ENCODE measurements at regions not wholly inside any gene's neighbourhood (a gene's known extent, or its start where the extent isn't known, plus 50 kb on each side); places are given as distances from the start of the nearest gene placed in this dataset.
A peak's percentile ranks its signal among the peaks of the same experiment; 100 is the strongest.
"Not testable (repeated sequence)": the region's sequence is repeated elsewhere in the genome, so short reads cannot be mapped to it uniquely, and the experiment has no call there.

DNA sequence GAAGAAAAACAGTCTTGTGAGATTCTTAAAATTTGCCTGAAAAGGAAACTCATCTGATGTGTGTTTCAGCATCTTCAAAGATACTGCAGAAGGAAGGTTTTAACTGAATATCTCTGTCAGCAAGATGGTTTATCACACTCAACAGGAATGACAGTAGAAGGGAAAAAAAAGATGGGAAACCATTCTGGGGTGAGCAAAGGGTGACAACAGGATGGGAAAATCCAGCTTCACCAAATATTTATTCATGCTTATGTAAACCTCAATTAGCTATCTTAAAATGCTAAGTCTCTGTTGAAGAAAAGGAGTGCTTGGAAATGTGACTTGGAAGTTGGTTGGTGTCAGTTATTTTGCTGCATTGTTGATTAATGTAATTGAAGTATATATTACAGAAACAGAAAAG, 82.2 kb downstream of the FZD1 start:
- Mint-ChIP-seq H3K4me1 (peaks cover 46% of the 10 kb centered on the region), H3K36me3 (no peaks in the 10 kb centered on the region), H3K27ac (peak overlapping the region; percentile 80), H3K4me3 (no peak overlapping the region), H3K9me3 (no peaks in the 10 kb centered on the region), H3K27me3 (no peaks in the 10 kb centered on the region)
- no peak for ATAC-seq

- Mint-ChIP-seq H3K9me3 (no peaks in the 10 kb centered on the region), H3K36me3 (no peaks in the 10 kb centered on the region), H3K27me3 (no peaks in the 10 kb centered on the region), H3K4me1 (peaks cover 46% of the 10 kb centered on the region), H3K27ac (peak overlapping the region; percentile 80), H3K4me3 (no peak overlapping the region)
- no peak for ATAC-seq
Measured at GRCh38 chr7:91347290-91347689, 83.1 kb downstream of the FZD1 start.

DNA sequence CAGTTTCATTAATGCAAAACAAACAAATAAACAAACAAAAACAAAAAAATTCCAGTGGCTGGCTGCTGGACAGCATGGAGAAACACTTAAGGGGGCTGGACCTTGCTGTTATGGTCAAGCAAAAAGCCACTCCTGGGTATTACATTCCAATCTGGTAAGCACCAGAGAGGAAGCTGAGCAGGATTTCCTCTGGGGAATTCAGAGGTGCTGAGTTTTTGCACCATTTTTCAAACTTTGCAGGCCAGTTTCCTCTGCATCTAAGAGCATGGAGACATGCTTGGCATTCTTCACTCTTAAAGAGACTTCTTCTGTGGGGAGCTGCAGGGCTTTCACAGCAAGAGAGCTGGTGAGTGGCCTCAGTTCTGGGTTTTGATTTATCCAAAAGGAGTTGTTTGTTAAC, 84.5 kb downstream of the FZD1 start:
- no peaks in the 10 kb centered on the region for H3K9me3 Mint-ChIP-seq
- ATAC-seq, result no peak

DNA sequence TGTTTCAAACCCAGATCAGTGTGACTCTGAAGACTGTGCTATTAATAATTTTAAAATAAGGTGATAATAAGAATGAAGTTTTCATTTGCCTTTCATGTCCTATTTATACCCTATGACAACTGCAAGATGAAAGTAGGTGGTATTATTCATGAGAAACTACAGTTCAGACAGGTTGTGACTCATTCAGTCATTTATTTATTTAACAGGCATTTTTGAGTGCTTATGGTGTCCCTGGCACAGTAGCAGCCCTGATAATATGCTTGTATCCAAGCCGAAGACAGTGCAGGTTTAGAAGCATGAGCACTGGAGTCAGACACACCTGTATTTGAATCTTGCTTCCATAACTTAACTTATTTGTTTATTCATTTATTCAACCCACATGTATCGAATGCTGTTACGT, 87.1 kb downstream of the FZD1 start:
- no peaks in the 10 kb centered on the region for H3K9me3 Mint-ChIP-seq
- H3K4me1 Mint-ChIP-seq, result peaks cover 15% of the 10 kb centered on the region
- ATAC-seq, result no peak
- no peaks in the 10 kb centered on the region for H3K36me3 Mint-ChIP-seq
- no peak overlapping the region for H3K27ac Mint-ChIP-seq
- H3K4me3 Mint-ChIP-seq, result no peak overlapping the region
- H3K27me3 Mint-ChIP-seq, result no peaks in the 10 kb centered on the region

More for the DNA sequence above, 84.5 kb downstream of the FZD1 start:
- H3K36me3 Mint-ChIP-seq, result no peaks in the 10 kb centered on the region
- no peaks in the 10 kb centered on the region for H3K27me3 Mint-ChIP-seq
- H3K4me3 Mint-ChIP-seq, result no peak overlapping the region
- peaks cover 40% of the 10 kb centered on the region for H3K4me1 Mint-ChIP-seq
- peak overlapping the region; percentile 80 for H3K27ac Mint-ChIP-seq

- H3K9me3 Mint-ChIP-seq, result no peaks in the 10 kb centered on the region
- H3K4me1 Mint-ChIP-seq, result peaks cover 12% of the 10 kb centered on the region
- H3K27me3 Mint-ChIP-seq, result no peaks in the 10 kb centered on the region
- H3K27ac Mint-ChIP-seq, result no peak overlapping the region
- no peak overlapping the region for H3K4me3 Mint-ChIP-seq
- H3K36me3 Mint-ChIP-seq, result no peaks in the 10 kb centered on the region
- no peak for ATAC-seq
Measured at GRCh38 chr7:91352091-91352490, 87.9 kb downstream of the FZD1 start.

DNA sequence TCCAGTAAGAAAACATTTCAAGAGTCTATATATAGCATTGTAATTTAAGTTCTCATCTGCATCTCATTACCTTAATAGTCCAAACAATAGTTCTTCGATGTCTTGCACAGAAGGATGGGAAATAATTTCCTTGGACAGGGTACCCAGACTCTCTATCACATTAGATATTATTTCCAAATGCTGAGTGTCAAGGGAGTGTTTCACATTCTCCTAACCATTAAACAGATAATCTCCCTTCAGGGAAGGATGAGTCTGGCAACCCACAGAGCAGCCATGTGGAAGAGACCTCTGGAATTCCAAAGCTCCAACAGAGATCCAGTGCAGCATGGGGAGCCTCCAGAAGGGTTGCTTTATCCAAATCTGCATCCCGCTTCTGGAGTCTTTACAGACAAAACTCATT, 89.6 kb downstream of the FZD1 start:
- Mint-ChIP-seq H3K9me3 (no peaks in the 10 kb centered on the region), H3K27me3 (no peaks in the 10 kb centered on the region), H3K4me3 (no peak overlapping the region), H3K36me3 (no peaks in the 10 kb centered on the region), H3K27ac (no peak overlapping the region), H3K4me1 (no peaks in the 10 kb centered on the region)
- no peak for ATAC-seq

DNA sequence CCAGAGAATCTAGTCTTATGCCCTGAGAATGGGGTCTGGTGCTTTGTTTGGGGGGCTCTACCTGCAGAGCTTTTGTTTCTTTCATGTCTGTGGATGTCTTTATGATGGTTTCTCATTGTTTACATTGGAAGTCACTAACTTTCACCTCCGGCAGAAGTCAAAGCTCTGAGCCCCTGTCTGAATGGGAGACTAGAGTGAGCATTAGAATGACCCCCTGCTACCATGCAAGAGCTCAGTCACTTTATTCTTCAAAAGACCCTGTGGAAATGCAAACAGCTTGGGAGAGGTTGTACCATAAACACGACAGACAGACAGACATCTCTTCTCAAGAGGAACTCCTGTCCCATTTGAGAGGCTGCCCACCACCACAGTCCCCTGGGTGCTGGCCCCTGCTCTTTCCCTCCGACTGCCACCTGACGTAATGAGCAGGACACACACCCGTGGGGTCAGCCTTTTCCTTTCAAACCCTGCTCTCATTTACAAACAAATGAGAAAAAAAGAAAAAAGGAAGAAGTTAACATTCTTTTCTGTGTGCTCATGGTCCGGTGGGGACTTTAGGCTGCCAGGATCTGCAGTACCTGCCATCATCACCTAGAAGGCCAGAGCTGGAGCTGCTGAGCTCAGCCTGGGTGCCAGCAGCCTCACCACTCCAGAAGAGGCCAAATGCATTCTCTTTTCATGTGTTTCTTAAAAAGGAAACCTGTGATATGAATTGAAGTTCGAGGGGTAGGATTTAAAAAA, 91.6 kb downstream of the FZD1 start:
- no peaks in the 10 kb centered on the region for H3K4me1 Mint-ChIP-seq
- no peak overlapping the region for H3K4me3 Mint-ChIP-seq
- H3K9me3 Mint-ChIP-seq, result no peaks in the 10 kb centered on the region
- H3K27ac Mint-ChIP-seq, result no peak overlapping the region
- peaks cover 7% of the 10 kb centered on the region for H3K27me3 Mint-ChIP-seq
- no peaks in the 10 kb centered on the region for H3K36me3 Mint-ChIP-seq
- ATAC-seq, result no peak

DNA sequence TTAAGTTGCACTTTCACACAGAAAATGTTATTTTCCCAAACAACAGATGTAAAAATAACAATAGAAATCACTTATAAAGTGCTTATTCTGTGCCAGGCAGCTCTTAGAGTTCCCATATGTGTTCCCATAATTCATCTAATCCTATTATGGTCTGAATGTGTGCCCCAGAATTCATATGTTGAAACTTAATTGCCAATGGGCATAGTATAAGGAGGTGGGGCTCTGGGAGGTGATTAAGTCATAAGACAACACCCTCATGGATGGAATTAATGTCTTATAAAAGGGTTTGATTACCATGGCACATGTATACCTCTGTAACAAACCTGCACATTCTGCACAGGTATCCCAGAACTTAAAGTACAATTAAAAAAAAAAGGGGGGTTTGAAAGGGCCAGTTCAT, 92.7 kb downstream of the FZD1 start:
- Mint-ChIP-seq H3K27ac (no peak overlapping the region), H3K4me1 (no peaks in the 10 kb centered on the region), H3K9me3 (no peaks in the 10 kb centered on the region), H3K4me3 (no peak overlapping the region), H3K27me3 (peaks cover 7% of the 10 kb centered on the region), H3K36me3 (no peaks in the 10 kb centered on the region)
- ATAC-seq, result no peak

GRCh38 chr7:91357379-91357778, 93.1 kb downstream of the FZD1 start:
- no peak for ATAC-seq
- Mint-ChIP-seq H3K4me1 (no peaks in the 10 kb centered on the region), H3K27ac (no peak overlapping the region), H3K9me3 (no peaks in the 10 kb centered on the region), H3K36me3 (no peaks in the 10 kb centered on the region), H3K27me3 (peaks cover 7% of the 10 kb centered on the region), H3K4me3 (no peak overlapping the region)

GRCh38 chr7:91357901-91358300, 93.7 kb downstream of the FZD1 start:
- ATAC-seq, result no peak
- Mint-ChIP-seq H3K27ac (no peak overlapping the region), H3K4me1 (no peaks in the 10 kb centered on the region), H3K27me3 (peaks cover 7% of the 10 kb centered on the region), H3K9me3 (no peaks in the 10 kb centered on the region), H3K4me3 (no peak overlapping the region), H3K36me3 (no peaks in the 10 kb centered on the region)

- Mint-ChIP-seq H3K4me3 (no peak overlapping the region), H3K9me3 (no peaks in the 10 kb centered on the region), H3K36me3 (no peaks in the 10 kb centered on the region), H3K4me1 (no peaks in the 10 kb centered on the region), H3K27me3 (peaks cover 7% of the 10 kb centered on the region), H3K27ac (no peak overlapping the region)
- no peak for ATAC-seq
Measured at GRCh38 chr7:91358303-91358702, 94.1 kb downstream of the FZD1 start.

DNA sequence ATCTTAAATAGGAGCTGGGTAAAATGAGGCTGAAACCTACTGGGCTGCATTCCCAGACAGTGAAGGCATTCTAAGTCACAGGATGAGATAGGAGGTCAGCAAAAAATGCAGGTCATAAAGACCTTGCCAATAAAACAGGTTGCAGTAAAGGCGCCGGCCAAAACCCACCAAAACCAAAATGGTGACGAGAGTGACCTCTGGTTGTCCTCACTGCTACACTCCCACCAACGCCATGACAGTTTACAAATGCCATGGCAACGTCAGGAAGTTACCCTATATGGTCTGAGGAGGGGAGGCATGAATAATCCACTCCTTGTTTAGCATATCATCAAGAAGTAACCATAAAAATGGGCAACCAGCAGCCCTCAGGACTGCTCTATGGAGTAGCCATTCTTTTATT, 100.9 kb downstream of the FZD1 start:
- H3K4me3 Mint-ChIP-seq, H3K27ac Mint-ChIP-seq, ATAC-seq, H3K36me3 Mint-ChIP-seq, H3K27me3 Mint-ChIP-seq, H3K9me3 Mint-ChIP-seq: not testable (repeated sequence)
- peaks cover 11% of the 10 kb centered on the region for H3K4me1 Mint-ChIP-seq

DNA sequence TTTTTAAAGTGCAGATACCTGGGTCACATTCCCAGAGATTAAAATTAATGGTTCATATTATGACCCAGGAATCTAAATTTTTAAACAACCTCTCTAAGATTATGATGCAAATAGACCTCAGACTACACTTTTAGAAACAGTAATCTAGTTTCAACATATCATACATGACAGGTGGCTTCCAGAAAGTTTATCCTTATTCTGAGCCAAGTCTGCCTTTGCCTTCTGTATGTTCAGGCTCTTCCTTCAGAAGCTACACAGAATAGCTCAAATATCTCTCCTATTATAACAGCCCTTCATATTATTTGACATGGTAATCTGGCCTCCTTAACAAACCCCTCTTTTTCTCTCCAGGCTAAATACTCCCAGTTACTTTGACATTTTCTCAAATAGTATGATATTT, 101.9 kb downstream of the FZD1 start:
- H3K4me1 Mint-ChIP-seq, result peaks cover 11% of the 10 kb centered on the region
- no peak for ATAC-seq
- no peaks in the 10 kb centered on the region for H3K9me3 Mint-ChIP-seq
- no peak overlapping the region for H3K4me3 Mint-ChIP-seq
- H3K36me3 Mint-ChIP-seq, result no peaks in the 10 kb centered on the region
- H3K27me3 Mint-ChIP-seq, result no peaks in the 10 kb centered on the region
- no peak overlapping the region for H3K27ac Mint-ChIP-seq

DNA sequence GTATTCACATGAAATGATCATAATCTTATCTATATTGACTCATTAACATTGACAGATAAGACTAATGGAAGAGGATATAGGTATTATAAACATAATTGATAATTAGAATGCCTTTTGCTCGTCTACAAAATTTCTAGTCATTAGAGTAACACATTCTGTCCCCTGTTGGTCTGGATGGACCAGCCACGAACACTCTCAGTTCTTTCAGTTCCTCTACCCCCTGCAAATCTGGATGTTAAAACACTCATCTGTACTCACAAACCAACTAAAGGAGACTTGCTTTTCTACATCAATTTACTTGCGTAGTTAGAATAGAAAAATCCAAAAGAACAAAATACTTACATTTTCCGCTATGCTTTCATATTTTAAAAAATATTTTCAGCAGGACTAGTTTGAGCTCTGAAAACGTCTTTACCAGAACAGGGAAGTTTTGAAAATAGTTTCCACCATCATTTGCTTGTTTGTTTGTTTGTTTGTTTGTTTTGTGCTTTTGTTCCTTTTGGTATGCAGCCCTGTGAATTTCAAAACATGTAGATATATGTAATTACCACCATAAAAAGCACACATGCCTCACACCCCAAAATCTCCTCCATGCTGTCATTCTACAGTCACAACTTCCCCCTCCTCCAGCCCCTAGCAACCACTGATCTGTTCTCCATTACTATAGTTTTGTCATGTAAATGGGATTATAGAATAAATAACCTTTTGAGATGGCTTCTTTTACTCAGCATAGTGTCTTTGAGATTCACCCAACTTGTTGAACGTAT, 103.8 kb downstream of the FZD1 start:
- Mint-ChIP-seq H3K36me3 (no peaks in the 10 kb centered on the region), H3K27ac (no peak overlapping the region), H3K4me1 (peaks cover 12% of the 10 kb centered on the region), H3K9me3 (no peaks in the 10 kb centered on the region), H3K4me3 (no peak overlapping the region), H3K27me3 (peaks cover 9% of the 10 kb centered on the region)
- no peak for ATAC-seq

- H3K27ac Mint-ChIP-seq, result no peak overlapping the region
- no peaks in the 10 kb centered on the region for H3K36me3 Mint-ChIP-seq
- no peak overlapping the region for H3K4me3 Mint-ChIP-seq
- no peak for ATAC-seq
- no peaks in the 10 kb centered on the region for H3K9me3 Mint-ChIP-seq
- H3K27me3 Mint-ChIP-seq, result peaks cover 9% of the 10 kb centered on the region
- peaks cover 18% of the 10 kb centered on the region for H3K4me1 Mint-ChIP-seq
Measured at GRCh38 chr7:91372323-91372722, 108.1 kb downstream of the FZD1 start.

- H3K36me3 Mint-ChIP-seq, result no peaks in the 10 kb centered on the region
Measured at GRCh38 chr7:91373111-91373800, 109.0 kb downstream of the FZD1 start.

More at GRCh38 chr7:91373111-91373800, 109.0 kb downstream of the FZD1 start:
- Mint-ChIP-seq H3K4me3 (no peak overlapping the region), H3K4me1 (peaks cover 9% of the 10 kb centered on the region), H3K9me3 (no peaks in the 10 kb centered on the region), H3K27ac (no peak overlapping the region), H3K27me3 (peaks cover 9% of the 10 kb centered on the region)
- no peak for ATAC-seq
